Subcutaneous abdominal adipose tissue (tissue), 5 donors: ENCODE measurements at regions not wholly inside any gene's neighbourhood (a gene's known extent, or its start where the extent isn't known, plus 50 kb on each side); places are given as distances from the start of the nearest gene placed in this dataset.

Experiments
- H3K27ac ChIP-seq: one replicate; pipeline ENCODE4 v1.7.0; 2013; ENCODE audit warnings: low read depth, mild to moderate bottlenecking, inconsistent platforms, low read length, moderate library complexity
- H3K27me3 ChIP-seq, 5 donors: one replicate each; pipeline ENCODE4 v1.7.0; 2013; ENCODE audit warnings: low read length in 5 of 5, inconsistent platforms in 1 of 5; ENCODE audit not compliant: control insufficient read depth in 5 of 5, insufficient read depth in 4 of 5
- H3K36me3 ChIP-seq, 5 donors: one replicate each; pipeline ENCODE4 v1.7.0; 2013; ENCODE audit warnings: low read length in 5 of 5; ENCODE audit not compliant: control insufficient read depth in 5 of 5, insufficient read depth in 5 of 5
- H3K4me1 ChIP-seq, 5 donors: one replicate each; pipeline ENCODE4 v1.7.0; 2013; ENCODE audit warnings: low read length in 5 of 5, mild to moderate bottlenecking in 3 of 5, moderate library complexity in 1 of 5; ENCODE audit not compliant: control insufficient read depth in 5 of 5, insufficient read depth in 5 of 5
- H3K4me3 ChIP-seq, 5 donors: one replicate each; pipeline ENCODE4 v1.7.0; 2013; ENCODE audit warnings: low read length in 5 of 5, low read depth in 1 of 5
- H3K9ac ChIP-seq, 5 donors: one replicate each; pipeline ENCODE4 v1.7.0; 2013; ENCODE audit warnings: low read length in 5 of 5, mild to moderate bottlenecking in 4 of 5, moderate library complexity in 3 of 5
- H3K9me3 ChIP-seq, 5 donors: one replicate each; pipeline ENCODE4 v1.7.0; 2013; ENCODE audit warnings: low read length in 5 of 5; ENCODE audit not compliant: control insufficient read depth in 5 of 5
- donor health status: healthy.
- donor health status: healthy.
- donor health status: healthy.
- donor health status: healthy.
- donor health status: healthy.

DNA sequence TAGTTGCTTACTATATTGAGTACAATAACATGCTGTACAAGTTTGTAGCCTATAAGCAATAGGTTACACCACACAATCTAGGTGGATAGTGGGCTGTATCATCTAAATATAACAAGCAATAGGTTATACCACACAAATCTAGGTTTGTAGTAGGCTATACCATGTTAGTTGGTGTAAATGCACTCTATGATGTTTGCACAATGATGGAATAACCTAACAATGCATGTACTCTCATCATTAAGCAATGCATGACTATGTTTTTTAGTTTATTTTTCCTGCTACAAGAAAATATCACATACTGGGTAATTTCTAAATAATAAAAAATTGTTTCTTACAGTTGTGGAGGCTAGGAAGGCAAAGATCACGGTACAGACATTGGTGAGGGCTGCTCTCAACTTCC lies 262.5 kb downstream of the SLITRK6 start:
- Histone ChIP-seq H3K4me1 (no peaks in the 10 kb centered on the region), H3K9me3 (no peaks in the 10 kb centered on the region), H3K27me3 (no peaks in the 10 kb centered on the region), H3K9ac (no peak overlapping the region), H3K4me3 (no peak overlapping the region), H3K27ac (no peak overlapping the region), H3K36me3 (no peaks in the 10 kb centered on the region)

DNA sequence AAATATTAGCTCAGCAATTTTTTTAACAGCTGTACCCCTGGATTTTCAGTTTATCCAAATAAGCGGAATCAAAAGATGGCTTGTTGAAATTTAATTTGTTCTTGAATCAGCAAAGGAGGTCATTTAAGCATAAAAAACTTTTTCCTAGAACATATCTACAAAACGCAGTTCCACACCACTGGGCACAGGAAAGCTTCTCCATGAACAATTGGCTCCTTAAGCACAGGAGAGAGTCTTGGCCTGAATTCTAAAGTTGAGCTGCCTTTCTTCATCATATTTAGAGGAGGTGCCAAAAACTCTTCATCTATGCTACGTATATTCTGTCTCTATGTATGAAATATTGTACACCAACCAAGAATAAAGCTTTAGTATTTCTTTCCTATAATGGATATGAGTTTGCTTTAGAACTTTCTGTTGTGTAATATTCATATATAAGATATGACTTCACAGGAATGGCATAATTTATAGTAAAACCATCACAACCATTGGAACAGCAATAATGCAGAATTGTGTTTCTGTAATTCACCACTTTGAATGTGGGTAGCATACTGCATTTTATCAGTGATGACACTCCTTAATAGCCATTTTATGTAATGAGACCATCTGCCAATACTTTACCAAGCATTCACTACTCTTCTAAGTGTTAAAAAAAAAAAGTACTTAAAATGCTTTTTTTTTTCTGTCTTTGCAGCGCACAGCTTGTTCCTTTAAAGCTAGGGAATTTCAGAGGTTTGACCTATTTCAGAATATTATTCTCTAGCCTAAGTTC lies 263.7 kb downstream of the SLITRK6 start:
- Histone ChIP-seq H3K36me3 (no peaks in the 10 kb centered on the region), H3K27me3 (no peaks in the 10 kb centered on the region), H3K9ac (no peak overlapping the region), H3K9me3 (no peaks in the 10 kb centered on the region), H3K4me3 (no peak overlapping the region), H3K27ac (no peak overlapping the region), H3K4me1 (no peaks in the 10 kb centered on the region)

DNA sequence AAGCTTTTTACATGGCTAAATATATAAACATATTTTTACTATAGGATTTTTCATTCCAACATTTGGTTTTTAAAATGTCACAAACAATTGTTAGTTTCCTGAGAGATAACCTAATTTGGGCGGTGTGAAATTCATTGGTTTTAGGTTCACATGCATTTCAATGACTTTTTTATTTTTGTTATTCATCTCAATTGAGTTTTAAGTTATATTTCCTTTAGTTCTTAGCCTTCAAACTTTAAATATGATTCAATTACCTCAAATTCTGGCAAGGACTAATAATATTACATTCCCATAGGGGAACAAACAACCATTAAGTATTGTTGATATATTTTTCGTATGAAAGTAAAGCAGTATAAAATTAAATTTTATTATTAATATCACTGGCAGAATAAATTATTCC lies 265.3 kb downstream of the SLITRK6 start:
- H3K9ac ChIP-seq: no peak overlapping the region
- no peaks in the 10 kb centered on the region for H3K36me3 ChIP-seq
- no peaks in the 10 kb centered on the region for H3K27me3 ChIP-seq
- no peaks in the 10 kb centered on the region for H3K9me3 ChIP-seq
- H3K4me1 ChIP-seq: no peaks in the 10 kb centered on the region
- no peak overlapping the region for H3K4me3 ChIP-seq
- H3K27ac ChIP-seq: no peak overlapping the region

DNA sequence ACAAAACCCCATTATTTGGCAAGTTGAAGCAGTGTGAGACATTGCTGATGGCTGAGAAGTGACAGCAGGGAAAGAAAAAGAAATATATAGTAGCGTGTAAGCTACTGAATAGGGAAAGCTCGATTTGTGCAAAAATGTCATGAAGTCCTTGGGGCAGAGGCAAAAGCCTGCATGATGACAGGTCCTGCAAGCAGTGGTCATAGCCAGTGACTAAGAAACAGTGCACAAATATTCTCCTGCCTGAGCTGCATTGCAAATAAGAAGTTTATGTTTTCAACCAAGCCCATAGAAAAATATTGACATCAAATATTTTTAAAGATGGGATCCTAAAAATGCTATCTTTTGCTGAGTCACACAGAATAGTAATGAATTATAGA lies 270.0 kb downstream of the SLITRK6 start:
- Histone ChIP-seq H3K9ac (no peak overlapping the region), H3K9me3 (no peaks in the 10 kb centered on the region), H3K36me3 (no peaks in the 10 kb centered on the region), H3K27ac (no peak overlapping the region), H3K27me3 (no peaks in the 10 kb centered on the region), H3K4me1 (peaks cover 0 to 3% (median 0%) of the 10 kb centered on the region in 5 donors), H3K4me3 (no peak overlapping the region)

DNA sequence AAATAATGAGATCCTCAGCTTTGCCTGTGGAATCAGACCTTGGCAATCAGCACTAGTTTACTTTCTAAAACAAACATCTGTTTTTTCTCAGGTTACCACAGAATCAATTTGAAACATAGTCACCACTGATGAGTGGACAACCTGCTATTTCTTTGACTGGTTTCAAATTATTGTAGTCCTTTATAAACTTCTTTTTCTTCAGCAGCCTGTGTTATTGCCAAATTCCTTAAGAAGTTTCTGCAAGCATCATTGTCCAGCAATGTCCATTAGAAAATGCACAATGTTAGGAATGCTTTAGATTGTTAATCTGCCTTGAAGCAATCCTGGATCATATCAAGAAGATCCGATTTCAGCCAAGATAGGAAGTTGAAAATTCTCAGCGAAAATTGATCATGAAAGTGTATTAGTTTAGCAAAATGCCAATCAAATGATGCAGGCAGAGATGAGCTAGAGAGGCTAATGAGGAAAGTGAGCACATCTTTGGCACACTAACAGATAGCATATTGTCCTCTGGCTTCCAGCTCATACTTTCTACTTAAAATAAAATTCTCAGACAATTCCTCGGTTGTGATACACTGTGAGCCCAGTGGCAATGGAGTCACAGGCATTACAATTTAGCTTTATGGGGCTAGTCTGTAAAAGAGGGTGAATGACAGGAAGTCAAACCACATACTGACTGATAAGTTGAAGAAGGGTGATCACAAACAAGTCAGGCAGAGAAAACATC lies 270.6 kb downstream of the SLITRK6 start:
- no peaks in the 10 kb centered on the region for H3K27me3 ChIP-seq
- no peaks in the 10 kb centered on the region for H3K36me3 ChIP-seq
- no peaks in the 10 kb centered on the region for H3K9me3 ChIP-seq
- H3K4me1 ChIP-seq: peaks cover 0 to 3% (median 0%) of the 10 kb centered on the region in 5 donors
- H3K4me3 ChIP-seq: no peak overlapping the region
- no peak overlapping the region for H3K27ac ChIP-seq
- no peak overlapping the region for H3K9ac ChIP-seq

DNA sequence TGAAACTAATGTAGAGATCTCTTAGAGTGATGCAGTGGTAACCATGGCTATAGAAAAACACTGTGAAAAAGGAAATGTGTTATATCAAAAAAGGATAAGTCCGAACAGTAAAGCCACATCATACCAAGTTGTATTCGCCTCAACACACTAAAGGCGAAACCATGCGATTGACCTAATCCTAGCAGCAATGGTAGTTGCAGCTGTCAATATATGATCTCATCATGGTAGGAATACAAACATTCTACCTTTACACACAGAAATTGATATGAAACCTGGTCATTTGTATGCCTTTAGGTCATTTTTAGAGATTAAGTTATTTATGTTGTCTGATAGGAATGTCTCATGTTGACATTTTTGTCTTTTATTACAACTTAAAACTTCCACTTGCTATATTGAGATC lies 271.9 kb downstream of the SLITRK6 start:
- Histone ChIP-seq H3K27ac (no peak overlapping the region), H3K9ac (no peak overlapping the region), H3K36me3 (no peaks in the 10 kb centered on the region), H3K4me1 (peaks cover 0 to 3% (median 0%) of the 10 kb centered on the region in 5 donors), H3K27me3 (no peaks in the 10 kb centered on the region), H3K4me3 (no peak overlapping the region), H3K9me3 (no peaks in the 10 kb centered on the region)

DNA sequence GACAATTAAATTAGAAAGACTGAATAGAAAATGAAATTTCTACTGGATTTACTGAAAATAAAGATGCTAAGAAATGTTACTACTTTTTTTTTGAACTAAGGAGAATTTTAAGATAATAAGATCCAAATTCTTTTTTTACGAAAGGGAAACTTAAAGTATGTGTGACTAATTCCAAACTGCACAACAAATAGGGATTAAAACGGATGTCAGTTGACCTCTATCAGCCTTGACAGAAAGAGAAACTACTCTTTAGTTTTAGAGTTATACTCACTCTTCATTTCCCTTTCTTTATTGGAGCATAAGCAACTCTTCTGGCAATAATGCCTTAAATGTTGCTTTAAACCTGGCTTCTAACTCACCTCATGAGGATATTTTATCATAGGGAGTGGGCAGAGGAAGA lies 273.8 kb downstream of the SLITRK6 start:
- Histone ChIP-seq H3K4me3 (no peak overlapping the region), H3K4me1 (peaks cover 0 to 5% (median 0%) of the 10 kb centered on the region in 5 donors), H3K36me3 (no peaks in the 10 kb centered on the region), H3K9me3 (no peaks in the 10 kb centered on the region), H3K27me3 (no peaks in the 10 kb centered on the region), H3K9ac (no peak overlapping the region), H3K27ac (no peak overlapping the region)

DNA sequence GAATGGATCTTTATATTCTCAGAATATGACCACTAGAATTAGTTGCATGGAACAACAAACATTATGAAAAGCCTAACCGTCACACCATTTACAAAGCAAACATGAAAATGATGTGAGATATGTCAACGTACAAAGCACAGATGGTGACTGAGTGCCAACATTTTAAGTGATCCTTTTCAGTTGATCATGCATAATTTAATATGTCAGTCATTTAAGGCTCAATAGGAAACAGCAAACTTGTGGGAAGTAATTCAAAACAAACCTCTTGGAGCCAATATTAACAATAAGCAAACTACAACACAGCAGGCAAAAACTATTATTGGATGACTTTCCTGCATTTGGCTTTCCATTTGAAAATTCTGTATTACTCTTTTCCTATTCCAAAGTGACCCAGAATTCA lies 277.6 kb downstream of the SLITRK6 start:
- no peaks in the 10 kb centered on the region for H3K27me3 ChIP-seq
- no peaks in the 10 kb centered on the region for H3K36me3 ChIP-seq
- H3K9ac ChIP-seq: no peak overlapping the region
- H3K27ac ChIP-seq: no peak overlapping the region
- no peaks in the 10 kb centered on the region for H3K9me3 ChIP-seq
- peaks cover 0 to 9% (median 0%) of the 10 kb centered on the region in 5 donors for H3K4me1 ChIP-seq
- H3K4me3 ChIP-seq: no peak overlapping the region

DNA sequence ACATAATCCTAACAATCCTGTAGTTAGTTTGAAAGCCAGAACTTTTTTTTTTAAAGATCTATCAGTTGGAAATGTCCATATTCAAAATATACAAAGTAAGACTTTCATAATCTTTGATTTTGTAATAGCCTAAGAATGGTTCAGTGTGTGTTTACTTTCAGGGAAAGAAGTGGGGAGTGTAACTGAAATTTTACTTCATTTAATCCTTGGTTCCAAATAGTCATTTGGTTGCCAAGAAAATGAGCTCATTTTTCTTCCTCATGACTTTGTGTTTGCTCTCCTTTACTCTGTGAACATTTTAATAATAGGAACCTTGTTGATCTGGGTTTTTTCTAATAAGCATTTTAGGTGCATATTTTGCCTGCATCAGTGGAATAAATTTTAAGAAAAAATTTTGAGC lies 278.8 kb downstream of the SLITRK6 start:
- H3K27me3 ChIP-seq: no peaks in the 10 kb centered on the region
- H3K9me3 ChIP-seq: no peaks in the 10 kb centered on the region
- H3K36me3 ChIP-seq: no peaks in the 10 kb centered on the region
- no peak overlapping the region for H3K9ac ChIP-seq
- H3K27ac ChIP-seq: no peak overlapping the region
- H3K4me1 ChIP-seq: peaks cover 0 to 9% (median 0%) of the 10 kb centered on the region in 5 donors
- no peak overlapping the region for H3K4me3 ChIP-seq

DNA sequence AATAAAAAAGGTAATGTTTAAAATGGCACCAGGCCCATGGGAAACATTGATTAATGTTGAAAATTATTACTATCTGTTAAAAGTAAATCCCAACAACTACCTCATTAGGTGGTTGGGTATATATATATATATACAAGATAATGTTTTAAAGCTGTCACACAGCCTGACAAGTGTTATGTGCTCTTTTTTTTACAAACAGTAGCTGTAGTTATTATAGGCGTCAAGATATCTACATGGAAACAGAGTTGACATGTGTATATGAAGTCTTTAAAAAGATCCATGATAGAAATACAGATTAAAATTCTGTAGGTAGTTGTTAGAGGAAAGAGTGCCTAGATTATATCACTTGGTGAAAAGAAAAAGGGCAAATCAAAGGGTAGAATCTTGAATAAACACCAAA lies 279.9 kb downstream of the SLITRK6 start:
- Histone ChIP-seq H3K27ac (no peak overlapping the region), H3K4me1 (peaks cover 0 to 9% (median 0%) of the 10 kb centered on the region in 5 donors), H3K27me3 (no peaks in the 10 kb centered on the region), H3K9me3 (no peaks in the 10 kb centered on the region), H3K9ac (no peak overlapping the region), H3K4me3 (no peak overlapping the region), H3K36me3 (no peaks in the 10 kb centered on the region)
